ENCODE measurements at regions not wholly inside any gene's neighbourhood (a gene's known extent, or its start where the extent isn't known, plus 50 kb on each side); places are given as distances from the start of the nearest gene placed in this dataset.
"Not testable (repeated sequence)": the region's sequence is repeated elsewhere in the genome, so short reads cannot be mapped to it uniquely, and the experiment has no call there.

GRCh38 chr3:59367150-59367549 lies 317.3 kb upstream of the CFAP20DC start:
- DNase-seq = no peak

- no peak for DNase-seq
These were observed 316.4 kb upstream of the CFAP20DC start for GRCh38 chr3:59366218-59366617.

DNA sequence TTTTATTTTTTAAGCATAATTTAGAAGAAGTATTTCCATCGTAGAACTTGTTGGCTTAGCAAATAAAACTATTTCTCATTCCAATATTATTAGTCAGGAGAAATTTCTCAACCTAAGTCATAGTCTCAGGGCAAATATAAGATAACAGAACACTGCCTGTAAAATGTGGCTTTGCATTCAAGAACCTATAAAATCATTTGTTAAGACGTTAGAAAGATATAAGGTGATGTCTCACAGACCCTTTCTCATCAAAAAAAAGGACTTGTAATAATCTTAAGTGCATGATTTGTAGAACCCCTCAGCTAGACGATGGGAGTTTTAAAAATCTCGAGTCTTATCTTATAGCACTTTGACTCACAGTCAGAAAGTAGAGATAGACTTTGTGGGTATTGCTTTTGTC lies 314.7 kb upstream of the CFAP20DC start:
- no peak for DNase-seq

DNA sequence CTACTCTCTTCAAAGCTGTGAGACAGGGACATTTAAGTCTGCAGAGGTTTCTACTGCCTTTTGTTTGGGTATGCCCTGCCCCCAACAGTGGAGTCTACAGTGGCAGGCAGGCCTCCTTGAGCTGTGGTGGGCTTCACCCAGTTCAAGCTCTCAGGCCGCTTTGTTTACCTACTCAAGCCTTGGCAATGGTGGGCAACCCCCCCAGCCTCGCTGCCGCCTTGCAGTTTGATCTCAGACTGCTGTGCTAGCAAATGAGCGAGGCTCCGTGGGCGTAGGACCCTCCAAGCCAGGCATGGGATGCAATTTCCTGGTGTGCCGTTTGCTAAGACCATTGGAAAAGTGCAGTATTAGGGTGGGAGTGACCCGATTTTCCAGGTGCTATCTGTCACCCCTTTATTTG lies 310.5 kb upstream of the CFAP20DC start:
- not testable (repeated sequence) for DNase-seq

GRCh38 chr3:59341459-59341858 lies 291.6 kb upstream of the CFAP20DC start:
- peak in 18 of 58 donors; percentile 0 to 30 (median 5) for DNase-seq

DNA sequence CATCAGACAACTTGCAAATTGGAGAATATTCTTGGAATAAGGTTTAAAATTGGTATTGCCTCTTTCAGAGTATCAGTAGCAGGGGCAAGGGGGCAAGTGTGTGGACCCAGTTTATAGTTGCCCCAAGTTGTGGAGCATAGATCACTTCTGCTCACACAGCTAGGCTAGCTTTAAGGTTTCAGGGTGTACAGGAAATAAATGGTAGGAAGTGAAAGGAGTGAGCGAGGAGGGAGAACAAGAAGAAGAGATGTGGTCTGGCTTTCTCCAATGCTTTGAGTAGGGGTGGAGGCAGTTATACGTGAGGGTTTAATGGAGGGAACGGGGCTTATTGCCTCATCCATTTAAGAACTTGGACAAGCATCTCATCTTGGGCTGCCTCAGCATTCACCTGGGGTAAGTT lies 290.0 kb upstream of the CFAP20DC start:
- no peak for DNase-seq

- DNase-seq = no peak
These were observed 289.1 kb upstream of the CFAP20DC start for GRCh38 chr3:59338934-59339333.

DNA sequence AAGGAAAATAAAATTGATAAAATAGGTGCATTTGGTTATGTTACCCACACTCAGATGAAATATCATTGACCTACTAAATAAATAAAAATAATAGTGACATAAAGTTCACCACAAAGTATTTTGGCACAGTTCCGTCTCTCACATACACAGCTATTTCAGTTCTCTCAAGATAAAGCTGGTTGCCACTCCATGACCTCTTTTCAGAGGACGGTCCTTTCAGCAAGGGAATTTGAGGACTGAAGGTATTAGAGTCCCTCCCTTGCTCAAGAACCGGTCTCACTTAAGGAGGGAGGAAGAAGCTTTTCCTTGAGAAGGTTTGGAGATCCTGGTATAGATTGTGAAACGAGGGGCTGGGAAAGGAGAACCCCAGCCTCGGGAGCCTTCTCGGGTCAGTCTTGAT lies 285.5 kb upstream of the CFAP20DC start:
- no peak for DNase-seq

- no peak for DNase-seq
These were observed 284.8 kb upstream of the CFAP20DC start for GRCh38 chr3:59334585-59334984.

DNA sequence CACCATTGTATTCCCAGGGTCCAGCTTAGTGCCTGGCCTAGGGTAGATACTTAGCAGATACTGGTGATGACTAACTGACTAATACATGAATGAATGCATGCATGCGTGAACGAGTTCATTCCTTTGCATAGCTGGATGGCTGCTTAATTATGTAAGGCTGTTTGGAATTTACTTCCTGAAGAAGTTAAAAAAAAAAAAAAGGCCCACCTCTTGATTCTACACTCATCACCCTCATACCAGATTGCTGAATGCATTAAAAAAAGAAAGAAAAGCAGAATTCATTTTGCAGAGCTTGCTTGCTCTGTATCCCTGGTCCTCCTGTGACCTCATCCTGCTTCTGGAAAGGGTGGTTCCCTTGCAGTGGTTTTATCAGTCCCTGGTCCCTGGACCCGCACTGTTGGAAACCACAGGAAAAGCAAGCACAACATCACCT lies 277.6 kb upstream of the CFAP20DC start:
- DNase-seq = no peak

DNA sequence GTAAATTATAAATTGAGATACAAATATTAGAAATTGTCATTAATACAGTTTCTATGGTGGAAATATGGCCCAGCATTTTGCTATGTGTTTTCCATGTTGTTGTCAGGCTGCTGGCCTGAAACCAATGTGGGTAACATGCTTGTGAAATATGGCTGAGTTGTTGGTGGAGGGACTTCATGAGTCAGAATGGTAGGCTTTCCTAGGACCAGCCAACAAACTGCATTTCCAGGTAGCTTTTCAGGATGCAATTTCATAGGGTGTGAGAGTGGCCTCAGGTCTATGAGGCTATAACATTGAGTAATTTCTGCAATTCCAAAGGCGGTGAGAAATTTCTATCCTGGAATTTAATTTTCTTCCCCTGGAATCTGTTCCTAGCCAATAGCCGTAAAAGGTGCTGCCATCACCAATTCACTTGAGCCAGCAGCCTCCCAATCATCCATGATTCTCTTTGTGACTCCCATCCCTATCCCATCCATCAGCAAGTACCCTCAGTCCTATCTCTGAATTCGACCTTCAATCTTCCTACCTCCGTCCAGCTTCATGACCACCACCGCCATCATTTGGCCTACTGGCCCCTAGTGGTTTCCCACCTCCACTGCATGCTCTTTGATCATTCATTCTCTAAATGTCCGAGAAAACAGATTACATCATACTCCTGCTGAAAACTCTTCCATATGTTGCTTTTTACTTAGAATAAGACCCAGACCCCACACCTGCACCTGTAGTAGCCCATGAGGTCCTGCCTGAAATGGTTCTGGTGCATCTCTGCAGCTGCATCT lies 276.6 kb upstream of the CFAP20DC start:
- DNase-seq = no peak

GRCh38 chr3:59321881-59322540 lies 272.2 kb upstream of the CFAP20DC start:
- no peak for DNase-seq

DNA sequence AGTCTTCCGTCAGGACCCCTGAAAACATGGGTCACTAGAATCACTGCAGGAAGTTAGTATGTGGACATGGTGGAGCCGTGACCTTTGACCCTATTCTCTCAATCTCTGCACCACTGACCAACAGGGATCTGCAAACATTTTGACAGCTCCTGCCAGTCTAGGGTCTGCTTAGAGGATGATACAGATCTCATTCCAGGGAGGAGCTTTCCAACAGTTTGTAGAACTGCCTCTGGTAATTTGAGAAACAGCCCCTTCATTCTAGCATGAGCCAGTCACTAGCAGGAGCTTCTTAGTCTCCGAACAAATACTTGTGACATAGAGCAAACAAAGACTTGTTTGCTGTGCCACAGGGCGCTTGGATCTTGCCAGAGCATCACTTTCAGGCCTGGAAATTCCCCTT lies 270.3 kb upstream of the CFAP20DC start:
- DNase-seq = no peak

- DNase-seq = no peak
These were observed 269.6 kb upstream of the CFAP20DC start for GRCh38 chr3:59319442-59319841.

- no peak for DNase-seq
These were observed 269.1 kb upstream of the CFAP20DC start for GRCh38 chr3:59318881-59319280.

GRCh38 chr3:59317386-59317785 lies 267.6 kb upstream of the CFAP20DC start:
- no peak for DNase-seq

- DNase-seq = no peak
These were observed 267.0 kb upstream of the CFAP20DC start for GRCh38 chr3:59316688-59317275.

DNA sequence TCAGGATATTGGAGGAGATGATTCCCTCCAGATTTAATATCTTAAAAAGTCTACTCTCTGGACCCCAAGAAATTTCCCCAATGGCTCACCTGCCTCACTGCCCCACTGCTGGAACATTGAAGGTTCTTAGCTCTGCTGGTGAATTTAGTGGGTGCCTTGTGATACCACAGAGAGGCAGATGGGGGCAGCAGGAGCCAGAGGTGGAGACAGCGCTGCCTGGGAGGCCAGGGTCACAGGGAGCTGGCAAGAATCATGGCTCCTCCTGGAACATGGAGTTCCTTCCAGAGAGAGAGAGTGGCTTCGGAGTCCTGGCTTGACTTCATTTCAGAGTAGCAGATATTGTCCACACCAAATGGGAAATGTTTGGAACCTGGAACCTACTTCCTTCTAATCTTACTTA lies 263.5 kb upstream of the CFAP20DC start:
- DNase-seq = peak in 10 of 58 donors; percentile 1 to 13 (median 4)

DNA sequence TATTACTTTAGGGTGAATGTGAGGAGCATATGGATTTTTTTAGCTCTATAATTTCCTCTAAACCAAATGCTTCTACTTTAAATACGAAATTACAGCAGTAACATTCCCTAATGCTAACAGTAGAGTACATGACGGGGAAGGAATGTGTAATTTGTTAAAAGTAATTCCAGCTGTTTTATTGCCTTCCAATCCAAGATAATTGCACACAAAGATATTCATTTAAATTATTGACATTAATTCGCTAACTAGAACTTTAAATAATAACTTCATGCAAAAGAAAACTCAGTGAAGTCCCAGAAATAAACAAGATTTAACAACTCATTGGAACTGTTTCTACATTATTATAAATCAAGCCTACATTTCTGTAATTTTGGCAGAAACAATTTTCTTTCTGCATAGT lies 261.4 kb upstream of the CFAP20DC start:
- no peak for DNase-seq

DNA sequence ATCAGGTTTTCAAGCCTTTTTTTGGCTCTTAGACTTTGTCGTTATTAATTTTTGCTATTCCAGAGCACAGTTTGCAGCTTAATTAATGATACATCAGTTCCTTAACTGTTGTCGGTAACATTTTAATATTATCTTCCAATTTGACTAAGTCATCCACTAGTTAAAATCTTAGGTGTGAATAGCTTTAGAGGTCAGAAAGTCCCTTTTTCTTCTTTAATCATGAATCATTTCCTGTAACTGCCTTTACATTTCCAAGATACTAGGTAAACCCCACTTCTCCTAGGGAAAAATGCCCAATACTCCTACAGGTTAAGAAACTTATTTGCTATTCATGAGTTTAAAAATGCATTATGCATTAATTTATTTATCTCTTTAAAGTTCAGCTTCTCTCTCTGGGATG lies 260.9 kb upstream of the CFAP20DC start:
- no peak for DNase-seq

GRCh38 chr3:59308684-59309083 lies 258.9 kb upstream of the CFAP20DC start:
- DNase-seq = no peak

DNA sequence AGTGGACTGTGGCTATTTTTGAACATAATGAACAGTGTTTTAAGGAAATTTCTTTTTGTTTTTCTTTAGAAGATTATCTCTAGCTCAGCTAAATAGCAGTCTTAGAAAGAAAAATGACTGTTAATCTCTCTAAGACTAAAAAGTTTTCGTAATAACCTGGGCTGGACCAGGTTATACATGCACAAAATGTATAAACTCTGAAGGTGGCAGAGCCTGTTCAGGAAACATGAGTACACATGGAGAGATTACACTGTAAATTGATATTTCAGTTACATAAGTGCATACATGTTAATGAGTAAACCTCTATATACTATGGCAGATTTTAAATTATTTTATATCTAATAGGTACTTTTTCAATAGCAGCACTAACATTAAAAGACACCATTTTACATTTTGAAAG lies 258.2 kb upstream of the CFAP20DC start:
- DNase-seq = no peak

- no peak for DNase-seq
These were observed 256.6 kb upstream of the CFAP20DC start for GRCh38 chr3:59306436-59306835.

Data from anterior cingulate cortex (tissue), 58 donors.